SK-N-SH (cell line): ENCODE measurements at regions not wholly inside any gene's neighbourhood (a gene's known extent, or its start where the extent isn't known, plus 50 kb on each side); places are given as distances from the start of the nearest gene placed in this dataset.

Experiments
- CTCF ChIA-PET: fragments of 300-600, 350-600 bp; formaldehyde crosslinking; extraction: SDS; loops from one replicate; lab custom pipeline; 2021; lab: Yijun Ruan, JAX
- POLR2A ChIA-PET: fragments of 350-600 bp; sonication (Branson Sonifier 250); formaldehyde crosslinking; extraction: SDS; loops from one replicate; lab custom pipeline; 2020; ENCODE audit warnings: antibody characterized with exemption, inconsistent platforms; lab: Yijun Ruan, JAX
- DNase-seq: peaks from one replicate; pipeline ENCODE4 v3.0.0; 2012
- H2AFZ ChIP-seq: fragments of 200-600 bp; sonication (generic); 2 replicates; pipeline ENCODE4 v1.8.1; 2016; ENCODE audit warnings: antibody characterized with exemption, mild to moderate bottlenecking, low read depth
- H3F3A ChIP-seq: fragments of 200-600 bp; sonication (generic); replicated peaks from 2 replicates; pipeline ENCODE3; 2016; ENCODE audit warnings: antibody characterized with exemption, mild to moderate bottlenecking; ENCODE audit not compliant: insufficient read depth
- H3K27ac ChIP-seq, 2 experiments: fragments of 200-500 bp in 1 of 2; fragments of 200-600 bp in 1 of 2; sonication (Bioruptor generic) in 1 of 2; sonication (generic), shearing (Covaris generic) in 1 of 2; 2 replicates each; pipeline versions ENCODE4 v1.5.1 to v1.6.1; 2014 to 2016; ENCODE audit warnings: low read depth in 2 of 2, inconsistent platforms in 1 of 2, low read length in 1 of 2, mild to moderate bottlenecking in 1 of 2, mixed read lengths in 1 of 2
- H3K27me3 ChIP-seq: fragments of 200-600 bp; sonication (generic), shearing (Covaris generic); 2 replicates; pipeline ENCODE4 v1.6.1; 2016; ENCODE audit warnings: mixed run types; ENCODE audit not compliant: insufficient read depth
- H3K36me3 ChIP-seq, 2 experiments: fragments of 200-500 bp in 1 of 2; fragments of 200-600 bp in 1 of 2; sonication (Bioruptor generic) in 1 of 2; sonication (generic) in 1 of 2; replicated peaks in 1 of 2; 2 replicates each; pipeline versions ENCODE3 to v1.5.1; 2014 to 2016; ENCODE audit warnings: low read length in 1 of 2, mild to moderate bottlenecking in 1 of 2; ENCODE audit not compliant: insufficient read depth in 2 of 2, control insufficient read depth in 1 of 2
- H3K4me1 ChIP-seq, 2 experiments: fragments of 200-500 bp in 1 of 2; fragments of 200-600 bp in 1 of 2; sonication (Bioruptor generic) in 1 of 2; sonication (generic), shearing (Covaris generic) in 1 of 2; 2 replicates each; pipeline versions ENCODE4 v1.5.1 to v1.6.1; 2014 to 2016; ENCODE audit warnings: low read depth in 1 of 2, low read length in 1 of 2, mixed run types in 1 of 2; ENCODE audit not compliant: insufficient read depth in 2 of 2, control insufficient read depth in 1 of 2
- H3K4me2 ChIP-seq: fragments of 200-600 bp; sonication (generic), shearing (Covaris generic); 2 replicates; pipeline ENCODE4 v1.6.1; 2017; ENCODE audit warnings: mixed run types
- H3K4me3 ChIP-seq, 2 experiments: fragments of 200-500 bp in 1 of 2; fragments of 200-600 bp in 1 of 2; sonication (Bioruptor generic) in 1 of 2; sonication (generic), shearing (Covaris generic) in 1 of 2; 2 replicates each; pipeline versions ENCODE4 v1.5.1 to v1.8.1; 2014 to 2016; ENCODE audit warnings: low read depth in 2 of 2, inconsistent platforms in 1 of 2, low read length in 1 of 2, mild to moderate bottlenecking in 1 of 2, mixed read lengths in 1 of 2, moderate library complexity in 1 of 2
- H3K79me2 ChIP-seq: fragments of 200-600 bp; sonication (generic); 2 replicates; pipeline ENCODE4 v1.8.1; 2017; ENCODE audit warnings: mild to moderate bottlenecking; ENCODE audit not compliant: insufficient read depth
- H3K9ac ChIP-seq: fragments of 200-600 bp; sonication (generic); 2 replicates; pipeline ENCODE4 v1.6.1; 2017; ENCODE audit warnings: mixed run types
- H3K9me2 ChIP-seq: fragments of 200-600 bp; sonication (generic); 2 replicates; pipeline ENCODE4 v1.6.1; 2017; ENCODE audit warnings: mixed run types
- H3K9me3 ChIP-seq: fragments of 200-600 bp; sonication (generic); 2 replicates; pipeline ENCODE4 v1.6.1; 2017; ENCODE audit warnings: mixed run types, mild to moderate bottlenecking, moderate library complexity
- H4K20me1 ChIP-seq: fragments of 200-600 bp; sonication (generic); 2 replicates; pipeline ENCODE4 v1.6.1; 2017; ENCODE audit warnings: mild to moderate bottlenecking, mixed run types; ENCODE audit not compliant: insufficient read depth
- CHD2 ChIP-seq: fragments of 150-350 bp; IDR thresholded peaks from 2 replicates; pipeline ENCODE4 v1.6.1; 2018; ENCODE audit warnings: low read length; ENCODE audit not compliant: partially characterized antibody
- CTCF ChIP-seq: fragments of 200-600 bp; sonication (generic); IDR thresholded peaks from 2 replicates; pipeline ENCODE4 v1.6.1; 2017; ENCODE audit warnings: antibody characterized with exemption, mild to moderate bottlenecking, moderate library complexity
- ELF1 ChIP-seq: IDR thresholded peaks from 2 replicates; pipeline ENCODE4 v1.4.0; 2012
- FOSL2 ChIP-seq: IDR thresholded peaks from 2 replicates; pipeline ENCODE4 v1.4.0; 2012; ENCODE audit warnings: low read depth, mild to moderate bottlenecking, moderate library complexity, borderline replicate concordance
- FOXJ3 ChIP-seq: sonication (generic); formaldehyde crosslinking; IDR thresholded peaks from 2 replicates; pipeline ENCODE4 v1.5.1; 2020; ENCODE audit warnings: mild to moderate bottlenecking, missing genetic modification reagents
- GATA2 ChIP-seq: sonication (generic); formaldehyde crosslinking; IDR thresholded peaks from 2 replicates; pipeline ENCODE4 v1.5.0; 2020; ENCODE audit warnings: mild to moderate bottlenecking, missing genetic modification reagents
- IRF3 ChIP-seq: fragments of 150-350 bp; IDR thresholded peaks from 2 replicates; pipeline ENCODE4 v1.6.1; 2016; ENCODE audit warnings: mild to moderate bottlenecking, low read depth, low read length
- MAX ChIP-seq: IDR thresholded peaks from 2 replicates; pipeline ENCODE4 v1.4.0; 2012; ENCODE audit warnings: low read depth
- MEF2A ChIP-seq: IDR thresholded peaks from 2 replicates; pipeline ENCODE4 v1.4.0; 2012; ENCODE audit warnings: low read depth, borderline replicate concordance
- MXI1 ChIP-seq: IDR thresholded peaks from 2 replicates; pipeline ENCODE4 v1.6.1; 2012; ENCODE audit warnings: mild to moderate bottlenecking, low read depth, low read length, improper control_type of control experiment
- NRF1 ChIP-seq: IDR thresholded peaks from 2 replicates; pipeline ENCODE4 v1.6.1; 2012; ENCODE audit warnings: low read depth, mild to moderate bottlenecking, low read length
- PBX3 ChIP-seq: IDR thresholded peaks from 2 replicates; pipeline ENCODE4; 2012
- RAD21 ChIP-seq: IDR thresholded peaks from 2 replicates; pipeline ENCODE4 v1.6.1; 2012; ENCODE audit warnings: mild to moderate bottlenecking, low read length
- RCOR1 ChIP-seq: fragments of 150-350 bp; IDR thresholded peaks from 2 replicates; pipeline ENCODE4 v1.6.1; 2017; ENCODE audit warnings: antibody characterized with exemption, low read length
- REST ChIP-seq: IDR thresholded peaks from 2 replicates; pipeline ENCODE4 v1.6.1; 2012; ENCODE audit warnings: mild to moderate bottlenecking, low read depth, low read length, moderate library complexity
- RXRA ChIP-seq: IDR thresholded peaks from 2 replicates; pipeline ENCODE4 v1.4.0; 2012; ENCODE audit warnings: low read depth, mild to moderate bottlenecking, borderline replicate concordance
- SMC3 ChIP-seq: IDR thresholded peaks from 2 replicates; pipeline ENCODE4 v1.6.1; 2012; ENCODE audit warnings: low read depth, low read length, improper control_type of control experiment
- USF1 ChIP-seq: IDR thresholded peaks from 2 replicates; pipeline ENCODE4 v1.4.0; 2012; ENCODE audit warnings: low read depth, borderline replicate concordance
- ZBTB33 ChIP-seq: IDR thresholded peaks from 2 replicates; pipeline ENCODE4 v1.4.0; 2012; ENCODE audit warnings: low read depth, borderline replicate concordance
- WGBS: methylation state at CpG from one replicate; pipeline ENCODE4 v1.1.6; 2017; ENCODE audit warnings: low lambda C conversion rate; 5-methylcytosine and 5-hydroxymethylcytosine counted together

GRCh38 chr1:34279971-34280370 is 103.3 kb downstream of the C1orf94 start:
- ChIA-PET CTCF (no interaction called here), POLR2A (no interaction called here)
- H4K20me1 ChIP-seq: no peaks in the 10 kb centered on the region
- DNase-seq: no peak
- H3K27ac ChIP-seq: no peak overlapping the region
- no peak overlapping the region for H2AFZ ChIP-seq
- H3K9me2 ChIP-seq: no peaks in the 10 kb centered on the region
- no peak overlapping the region for H3K4me2 ChIP-seq
- no peaks in the 10 kb centered on the region for H3K27me3 ChIP-seq
- no peaks in the 10 kb centered on the region for H3F3A ChIP-seq
- no peak overlapping the region for H3K4me3 ChIP-seq
- H3K36me3 ChIP-seq: no peaks in the 10 kb centered on the region
- no peaks in the 10 kb centered on the region for H3K4me1 ChIP-seq
- no peak for TF ChIP-seq USF1
- TF ChIP-seq NRF1: no peak
- TF ChIP-seq RCOR1: no peak
- TF ChIP-seq PBX3: no peak
- TF ChIP-seq MEF2A: no peak
- TF ChIP-seq FOSL2: no peak
- no peak for TF ChIP-seq RXRA
- no peak for TF ChIP-seq MAX
- no peak for TF ChIP-seq FOXJ3 (CRISPR knock-in tag)
- TF ChIP-seq IRF3: no peak
- no peak for TF ChIP-seq CTCF
- no peak for TF ChIP-seq MXI1
- TF ChIP-seq ZBTB33: no peak
- no peak for TF ChIP-seq ELF1
- TF ChIP-seq CHD2: no peak
- TF ChIP-seq GATA2: no peak
- no peak for TF ChIP-seq RAD21
- TF ChIP-seq REST: no peak
- TF ChIP-seq SMC3: no peak
- H3K9ac ChIP-seq: no peak overlapping the region
- no peaks in the 10 kb centered on the region for H3K79me2 ChIP-seq
- no peaks in the 10 kb centered on the region for H3K9me3 ChIP-seq
- WGBS: 23% methylated on average over 1 of the region's 1 CpG
